GM21526 (cell line): ENCODE measurements at regions not wholly inside any gene's neighbourhood (a gene's known extent, or its start where the extent isn't known, plus 50 kb on each side); places are given as distances from the start of the nearest gene placed in this dataset.

ENCODE experiments used
- ATAC-seq: cut with Tn5 transposase; IDR thresholded peaks from one replicate; pipeline ENCODE4 v1.9.1; 2021; ENCODE audit warnings: moderate library complexity; ENCODE audit not compliant: unreplicated experiment, low FRiP score

- ATAC-seq: no peak
Measured at GRCh38 chr17:69605571-69605970, 191.1 kb downstream of the MAP2K6 start.

- no peak for ATAC-seq
Measured at GRCh38 chr17:69606142-69606800, 191.8 kb downstream of the MAP2K6 start.

- ATAC-seq: peak; percentile 94
Measured at GRCh38 chr17:69607162-69607834, 192.8 kb downstream of the MAP2K6 start.

- ATAC-seq: no peak
Measured at GRCh38 chr17:69608141-69608540, 193.6 kb downstream of the MAP2K6 start.

GRCh38 chr17:69608808-69609472 is 194.4 kb downstream of the MAP2K6 start:
- ATAC-seq: no peak

- ATAC-seq: no peak
Measured at GRCh38 chr17:69609473-69610305, 195.2 kb downstream of the MAP2K6 start.

- no peak for ATAC-seq
Measured at GRCh38 chr17:69620363-69620762, 205.9 kb downstream of the MAP2K6 start.

GRCh38 chr17:69625474-69625873 is 211.0 kb downstream of the MAP2K6 start:
- no peak for ATAC-seq

- ATAC-seq: no peak
Measured at GRCh38 chr17:69630056-69630635, 215.6 kb downstream of the MAP2K6 start.

- ATAC-seq: no peak
Measured at GRCh38 chr17:69634844-69635243, 220.3 kb downstream of the MAP2K6 start.

- no peak for ATAC-seq
Measured at GRCh38 chr17:69637446-69638156, 223.1 kb downstream of the MAP2K6 start.

GRCh38 chr17:69639096-69639495 is 224.6 kb downstream of the MAP2K6 start:
- no peak for ATAC-seq

- ATAC-seq: no peak
Measured at GRCh38 chr17:69640073-69640472, 225.6 kb downstream of the MAP2K6 start.

GRCh38 chr17:69643686-69644085 is 229.2 kb downstream of the MAP2K6 start:
- no peak for ATAC-seq

GRCh38 chr17:69646729-69647128 is 232.2 kb downstream of the MAP2K6 start:
- no peak for ATAC-seq

- ATAC-seq: no peak
Measured at GRCh38 chr17:69650881-69651280, 236.4 kb downstream of the MAP2K6 start.

- no peak for ATAC-seq
Measured at GRCh38 chr17:69651921-69652320, 237.4 kb downstream of the MAP2K6 start.

GRCh38 chr17:69654981-69655855 is 240.7 kb downstream of the MAP2K6 start:
- no peak for ATAC-seq

- no peak for ATAC-seq
Measured at GRCh38 chr17:69655902-69656301, 241.4 kb downstream of the MAP2K6 start.
